Glutamatergic neuron (in vitro differentiated cells): ENCODE measurements at regions not wholly inside any gene's neighbourhood (a gene's known extent, or its start where the extent isn't known, plus 50 kb on each side); places are given as distances from the start of the nearest gene placed in this dataset.

Experiments used
- DNase-seq: peaks from one replicate; pipeline ENCODE4 v3.0.0; 2022
- H3K27ac Mint-ChIP-seq: one replicate; pipeline ENCODE4 v1.8.0; 2020; ENCODE audit warnings: mild to moderate bottlenecking, mixed read lengths, inconsistent platforms; ENCODE audit not compliant: unreplicated experiment
- H3K27me3 Mint-ChIP-seq: one replicate; pipeline ENCODE4 v1.8.0; 2020; ENCODE audit warnings: mild to moderate bottlenecking, moderate library complexity, mixed read lengths, inconsistent platforms; ENCODE audit not compliant: unreplicated experiment
- H3K36me3 Mint-ChIP-seq: one replicate; pipeline ENCODE4 v1.8.0; 2020; ENCODE audit warnings: mild to moderate bottlenecking, mixed read lengths, inconsistent platforms; ENCODE audit not compliant: unreplicated experiment
- H3K4me1 Mint-ChIP-seq: one replicate; pipeline ENCODE4 v1.8.0; 2020; ENCODE audit warnings: mild to moderate bottlenecking, low read depth, mixed read lengths, inconsistent platforms; ENCODE audit not compliant: unreplicated experiment
- H3K4me3 Mint-ChIP-seq: one replicate; pipeline ENCODE4 v1.8.0; 2020; ENCODE audit warnings: mild to moderate bottlenecking, mixed read lengths, inconsistent platforms; ENCODE audit not compliant: unreplicated experiment
- H3K9me3 Mint-ChIP-seq: one replicate; pipeline ENCODE4 v1.8.0; 2020; ENCODE audit warnings: mild to moderate bottlenecking, moderate library complexity, mixed read lengths, inconsistent platforms; ENCODE audit not compliant: unreplicated experiment
- TF ChIP-seq, protein P1 (sequence below): fragments of 200-600 bp; sonication (generic); IDR thresholded peaks from one replicate; pipeline ENCODE4 v1.5.0; 2021; ENCODE audit not compliant: partially characterized antibody, unreplicated experiment

DNA sequence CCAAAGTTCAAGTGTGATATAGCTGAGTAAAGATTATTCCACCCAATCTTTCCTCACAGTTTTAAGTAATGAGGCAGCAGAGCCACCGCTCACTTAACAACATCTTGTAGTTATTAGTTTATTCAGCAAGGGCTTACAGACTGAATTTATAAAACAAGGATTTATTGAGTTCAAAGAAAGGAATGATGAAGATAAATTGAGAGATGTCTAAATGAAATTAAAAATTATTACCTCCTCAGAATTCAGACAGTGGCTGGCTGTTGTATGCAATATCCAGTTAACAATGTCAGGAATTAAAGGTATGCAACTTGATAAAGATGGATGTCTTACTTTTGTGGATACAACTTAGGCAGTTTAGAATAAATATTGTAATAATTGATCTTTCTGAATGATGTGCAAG, 927.3 kb upstream of the CDH2 start:
- Mint-ChIP-seq H3K27me3 (peaks cover 5% of the 10 kb centered on the region), H3K9me3 (no peaks in the 10 kb centered on the region), H3K4me1 (no peaks in the 10 kb centered on the region), H3K27ac (no peak overlapping the region), H3K36me3 (no peaks in the 10 kb centered on the region), H3K4me3 (no peak overlapping the region)
- DNase-seq, result no peak
- TF ChIP-seq, protein P1, sequence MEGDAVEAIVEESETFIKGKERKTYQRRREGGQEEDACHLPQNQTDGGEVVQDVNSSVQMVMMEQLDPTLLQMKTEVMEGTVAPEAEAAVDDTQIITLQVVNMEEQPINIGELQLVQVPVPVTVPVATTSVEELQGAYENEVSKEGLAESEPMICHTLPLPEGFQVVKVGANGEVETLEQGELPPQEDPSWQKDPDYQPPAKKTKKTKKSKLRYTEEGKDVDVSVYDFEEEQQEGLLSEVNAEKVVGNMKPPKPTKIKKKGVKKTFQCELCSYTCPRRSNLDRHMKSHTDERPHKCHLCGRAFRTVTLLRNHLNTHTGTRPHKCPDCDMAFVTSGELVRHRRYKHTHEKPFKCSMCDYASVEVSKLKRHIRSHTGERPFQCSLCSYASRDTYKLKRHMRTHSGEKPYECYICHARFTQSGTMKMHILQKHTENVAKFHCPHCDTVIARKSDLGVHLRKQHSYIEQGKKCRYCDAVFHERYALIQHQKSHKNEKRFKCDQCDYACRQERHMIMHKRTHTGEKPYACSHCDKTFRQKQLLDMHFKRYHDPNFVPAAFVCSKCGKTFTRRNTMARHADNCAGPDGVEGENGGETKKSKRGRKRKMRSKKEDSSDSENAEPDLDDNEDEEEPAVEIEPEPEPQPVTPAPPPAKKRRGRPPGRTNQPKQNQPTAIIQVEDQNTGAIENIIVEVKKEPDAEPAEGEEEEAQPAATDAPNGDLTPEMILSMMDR, result no peak

DNA sequence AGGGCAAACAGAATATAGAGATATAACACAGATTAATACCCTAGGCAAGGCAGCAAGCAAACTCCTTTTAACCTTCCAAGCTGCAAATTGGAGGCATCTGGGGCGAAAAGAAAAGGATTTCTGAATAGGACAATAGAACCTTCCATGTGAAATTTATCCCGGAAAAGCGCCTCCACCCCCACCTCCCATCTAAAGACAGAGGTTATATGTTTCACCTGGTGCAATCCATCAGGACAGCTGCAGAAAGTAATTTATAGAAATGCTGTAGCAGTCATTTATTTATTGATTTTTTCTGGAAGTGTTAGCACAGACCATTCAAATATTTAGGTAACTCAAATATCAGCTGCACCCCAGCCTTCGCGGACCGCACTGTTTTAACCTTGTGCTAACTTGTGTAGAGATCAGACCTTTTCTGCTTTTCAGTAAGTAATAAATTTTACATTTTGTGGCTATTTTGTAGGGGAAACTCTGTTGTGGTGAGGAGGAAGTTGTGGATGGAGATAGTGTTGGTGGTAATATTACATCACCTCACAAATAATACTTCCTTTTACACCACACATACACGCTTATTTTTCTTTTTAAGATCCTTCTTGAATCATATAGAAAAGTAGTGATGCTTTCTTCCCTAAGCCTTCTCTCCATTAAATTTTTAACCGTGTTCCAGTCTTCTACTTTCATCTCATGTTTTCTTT, 919.3 kb upstream of the CDH2 start:
- TF ChIP-seq, protein P1, result no peak
- Mint-ChIP-seq H3K27ac (no peak overlapping the region), H3K4me3 (no peak overlapping the region), H3K36me3 (no peaks in the 10 kb centered on the region), H3K27me3 (no peaks in the 10 kb centered on the region), H3K4me1 (no peaks in the 10 kb centered on the region), H3K9me3 (no peaks in the 10 kb centered on the region)
- no peak for DNase-seq

DNA sequence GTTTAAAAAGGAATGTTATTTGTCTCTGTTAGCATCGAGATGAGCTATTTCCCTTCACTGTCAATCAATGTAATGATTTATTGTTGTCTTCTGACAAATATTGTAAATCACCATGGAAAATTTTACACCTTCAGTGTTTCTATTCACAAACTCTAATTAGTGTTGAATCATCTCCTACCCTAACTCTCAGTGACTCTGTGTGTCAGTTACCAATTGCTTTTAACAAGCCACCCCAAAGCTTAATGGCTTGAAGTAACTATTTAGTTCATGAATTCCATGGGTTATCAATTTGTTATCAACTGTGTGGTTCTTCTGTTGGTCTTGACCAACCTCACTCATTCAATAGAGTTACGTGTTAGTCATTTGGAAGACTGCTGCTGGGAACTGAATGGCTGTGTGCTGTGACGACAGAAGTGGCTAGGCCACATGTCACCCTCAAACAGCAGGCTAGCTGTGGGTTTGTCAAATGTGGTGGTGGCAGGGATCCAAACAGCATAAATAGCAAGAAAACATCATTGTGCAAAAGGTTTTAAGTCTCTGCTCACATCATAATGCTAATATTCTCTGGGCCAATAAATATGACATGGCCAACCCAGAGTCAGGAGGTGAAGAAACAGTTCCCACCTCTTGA, 910.8 kb upstream of the CDH2 start:
- Mint-ChIP-seq H3K27ac (no peak overlapping the region), H3K4me3 (no peak overlapping the region), H3K4me1 (no peaks in the 10 kb centered on the region), H3K27me3 (no peaks in the 10 kb centered on the region), H3K9me3 (no peaks in the 10 kb centered on the region), H3K36me3 (no peaks in the 10 kb centered on the region)
- TF ChIP-seq, protein P1, result no peak
- no peak for DNase-seq

DNA sequence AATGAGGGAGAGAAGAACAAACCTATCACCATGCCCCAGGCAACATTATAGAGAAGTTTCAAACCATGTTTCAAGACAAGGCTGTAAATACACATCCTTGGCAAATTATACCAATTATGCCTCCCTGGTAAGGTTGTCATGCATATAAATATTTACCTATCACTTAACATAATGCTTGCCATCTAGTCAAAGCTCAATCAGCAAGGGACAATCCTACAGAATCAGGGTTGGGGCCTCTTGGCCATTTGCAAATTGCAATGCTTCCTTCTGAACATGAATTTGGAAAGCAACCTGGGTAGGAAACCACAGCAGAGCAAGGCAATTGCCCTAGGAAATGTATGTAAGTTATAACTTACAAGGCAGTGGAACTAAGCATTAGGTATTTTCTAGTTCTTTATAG, 907.2 kb upstream of the CDH2 start:
- H3K4me3 Mint-ChIP-seq, result no peak overlapping the region
- TF ChIP-seq, protein P1, result no peak
- peaks cover 2% of the 10 kb centered on the region for H3K4me1 Mint-ChIP-seq
- DNase-seq, result no peak
- H3K27ac Mint-ChIP-seq, result no peak overlapping the region
- no peaks in the 10 kb centered on the region for H3K9me3 Mint-ChIP-seq
- no peaks in the 10 kb centered on the region for H3K27me3 Mint-ChIP-seq
- H3K36me3 Mint-ChIP-seq, result no peaks in the 10 kb centered on the region

DNA sequence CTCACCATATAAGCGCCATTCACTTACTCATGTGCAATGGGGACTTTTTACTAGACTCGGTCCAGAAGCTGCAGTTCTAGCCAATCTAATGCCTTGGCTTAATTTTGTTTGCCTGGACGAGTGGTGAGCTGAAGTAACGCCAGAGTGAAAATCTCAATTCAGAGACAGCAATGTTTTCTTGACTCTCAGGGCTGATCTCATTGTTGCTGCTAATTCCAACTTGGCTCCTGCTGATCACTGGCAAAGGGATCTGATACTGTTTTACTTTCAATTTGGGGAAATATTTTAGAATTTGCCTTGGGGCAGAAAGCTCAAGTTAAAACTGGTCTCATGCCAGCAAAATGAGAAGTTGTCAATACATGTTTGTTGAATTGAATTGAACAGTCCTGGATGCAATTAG, 906.6 kb upstream of the CDH2 start:
- Mint-ChIP-seq H3K4me1 (peaks cover 2% of the 10 kb centered on the region), H3K27ac (no peak overlapping the region), H3K27me3 (no peaks in the 10 kb centered on the region), H3K9me3 (no peaks in the 10 kb centered on the region), H3K4me3 (no peak overlapping the region), H3K36me3 (no peaks in the 10 kb centered on the region)
- TF ChIP-seq, protein P1, result no peak
- DNase-seq, result no peak
